Neuron (in vitro differentiated cells): ENCODE measurements at regions not wholly inside any gene's neighbourhood (a gene's known extent, or its start where the extent isn't known, plus 50 kb on each side); places are given as distances from the start of the nearest gene placed in this dataset.

ENCODE experiments used
- H2AFZ ChIP-seq: one replicate; pipeline ENCODE4 v1.6.1; 2013; ENCODE audit warnings: low read depth, mild to moderate bottlenecking, inconsistent platforms, low read length, moderate library complexity
- H3K27me3 ChIP-seq: one replicate; pipeline ENCODE4 v1.6.1; 2013; ENCODE audit warnings: low read length; ENCODE audit not compliant: insufficient read depth
- H3K36me3 ChIP-seq: one replicate; pipeline ENCODE4 v1.6.1; 2013; ENCODE audit warnings: low read length; ENCODE audit not compliant: insufficient read depth
- H3K4me1 ChIP-seq: one replicate; pipeline ENCODE4 v1.6.1; 2013; ENCODE audit warnings: low read length; ENCODE audit not compliant: insufficient read depth
- H3K4me3 ChIP-seq: 2 replicates; pipeline ENCODE4 v1.5.1; 2013; ENCODE audit warnings: mild to moderate bottlenecking, low read length, moderate library complexity
- H3K9me3 ChIP-seq: one replicate; pipeline ENCODE4 v1.6.1; 2013; ENCODE audit warnings: low read length

DNA sequence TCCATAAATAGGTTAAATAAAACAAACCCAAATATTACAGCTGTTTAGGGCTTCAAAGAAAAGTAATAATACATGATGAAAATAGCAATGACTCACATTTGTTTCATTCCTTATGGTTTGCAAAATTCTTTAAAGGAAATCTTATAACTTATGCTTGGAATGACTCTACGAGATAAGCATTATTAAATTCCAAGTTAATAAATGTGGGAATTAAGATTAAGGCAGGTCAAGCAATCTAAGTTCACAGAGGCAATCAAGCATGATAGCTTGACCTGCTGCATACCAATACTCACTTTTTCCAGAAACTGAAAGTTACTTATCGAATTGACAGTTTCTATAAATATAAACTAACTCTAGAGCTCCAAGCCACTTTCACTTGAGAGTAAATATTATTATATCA is 1002.9 kb upstream of the SEL1L start:
- Histone ChIP-seq H2AFZ (no peak overlapping the region), H3K36me3 (no peaks in the 10 kb centered on the region), H3K4me1 (no peaks in the 10 kb centered on the region), H3K27me3 (no peaks in the 10 kb centered on the region), H3K4me3 (no peak overlapping the region), H3K9me3 (no peaks in the 10 kb centered on the region)

DNA sequence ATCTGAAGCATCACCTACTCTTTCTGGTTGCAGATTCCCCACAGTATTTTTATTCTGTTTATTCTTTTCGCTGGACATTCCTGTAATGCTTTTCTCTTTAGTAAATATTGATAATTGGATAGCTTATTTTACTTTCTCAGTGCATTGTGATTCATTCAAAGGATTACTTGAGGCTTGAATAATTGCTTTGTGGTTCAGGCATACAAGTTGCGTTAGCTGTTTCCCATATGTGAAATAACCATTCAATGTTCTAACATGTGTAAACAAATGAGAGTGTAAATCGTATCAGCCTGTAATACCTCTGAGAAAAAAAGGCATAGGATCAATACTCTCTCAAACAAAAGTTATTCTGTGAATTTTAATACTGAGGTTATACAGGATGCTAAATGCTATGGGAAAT is 1004.2 kb upstream of the SEL1L start:
- Histone ChIP-seq H2AFZ (no peak overlapping the region), H3K36me3 (no peaks in the 10 kb centered on the region), H3K4me1 (no peaks in the 10 kb centered on the region), H3K4me3 (no peak overlapping the region), H3K27me3 (no peaks in the 10 kb centered on the region), H3K9me3 (no peaks in the 10 kb centered on the region)

- Histone ChIP-seq H3K4me1 (no peaks in the 10 kb centered on the region), H3K4me3 (no peak overlapping the region), H3K9me3 (no peaks in the 10 kb centered on the region), H3K36me3 (no peaks in the 10 kb centered on the region), H2AFZ (no peak overlapping the region), H3K27me3 (no peaks in the 10 kb centered on the region)
These were observed 1012.7 kb upstream of the SEL1L start for GRCh38 chr14:82546401-82546800.

GRCh38 chr14:82549306-82549990 is 1015.8 kb upstream of the SEL1L start:
- Histone ChIP-seq H3K4me1 (no peaks in the 10 kb centered on the region), H2AFZ (no peak overlapping the region), H3K27me3 (no peaks in the 10 kb centered on the region), H3K9me3 (no peaks in the 10 kb centered on the region), H3K36me3 (no peaks in the 10 kb centered on the region), H3K4me3 (no peak overlapping the region)

DNA sequence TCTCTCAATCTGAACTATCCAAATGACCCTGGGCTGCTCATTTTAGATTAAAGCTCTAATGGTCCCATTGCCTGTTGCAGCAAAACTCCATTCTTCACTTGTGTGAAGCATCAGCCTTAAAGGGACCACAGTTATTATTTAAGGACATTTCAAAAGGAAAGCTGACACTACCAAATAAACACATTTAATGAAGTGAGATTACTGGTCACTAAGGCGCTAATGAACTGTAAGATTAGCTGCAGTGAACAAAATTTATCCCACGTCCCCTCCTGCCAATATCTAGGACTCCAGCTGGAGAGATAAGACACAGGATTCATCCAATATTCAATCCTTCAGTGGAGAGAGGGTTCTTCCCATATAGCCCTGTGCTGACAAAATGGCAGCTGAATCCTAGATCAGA is 1029.2 kb upstream of the SEL1L start:
- Histone ChIP-seq H3K36me3 (no peaks in the 10 kb centered on the region), H2AFZ (no peak overlapping the region), H3K4me1 (no peaks in the 10 kb centered on the region), H3K4me3 (no peak overlapping the region), H3K9me3 (no peaks in the 10 kb centered on the region), H3K27me3 (no peaks in the 10 kb centered on the region)

- H3K4me3 ChIP-seq = no peak overlapping the region
- no peaks in the 10 kb centered on the region for H3K9me3 ChIP-seq
- no peaks in the 10 kb centered on the region for H3K4me1 ChIP-seq
These were observed 1032.2 kb upstream of the SEL1L start for GRCh38 chr14:82565825-82566224.

GRCh38 chr14:82587226-82587625 is 1053.6 kb upstream of the SEL1L start:
- no peaks in the 10 kb centered on the region for H3K9me3 ChIP-seq
- H3K27me3 ChIP-seq = no peaks in the 10 kb centered on the region
- H3K4me3 ChIP-seq = no peak overlapping the region

More at GRCh38 chr14:82565825-82566224, 1032.2 kb upstream of the SEL1L start:
- no peaks in the 10 kb centered on the region for H3K36me3 ChIP-seq
- no peaks in the 10 kb centered on the region for H3K27me3 ChIP-seq
- H2AFZ ChIP-seq = no peak overlapping the region

DNA sequence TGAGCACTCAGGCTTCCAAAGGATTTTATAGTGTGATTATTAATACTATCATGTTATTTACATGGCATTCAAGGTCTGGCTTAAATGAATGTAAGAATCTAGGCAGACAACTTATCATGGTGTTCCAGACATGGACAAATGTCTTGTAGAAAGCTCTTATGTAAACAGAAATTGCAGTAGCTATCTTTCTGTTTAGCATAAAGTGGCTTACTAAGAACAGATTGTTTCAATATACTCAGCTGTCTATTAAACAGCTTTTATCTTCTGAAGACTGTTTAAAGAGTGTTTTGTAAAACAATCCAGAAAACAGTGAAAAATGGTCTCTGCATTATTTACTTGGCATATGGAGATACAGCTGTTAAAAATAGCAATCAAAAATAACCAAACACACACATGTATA is 1061.8 kb upstream of the SEL1L start:
- Histone ChIP-seq H3K27me3 (no peaks in the 10 kb centered on the region), H2AFZ (no peak overlapping the region), H3K4me3 (no peak overlapping the region), H3K4me1 (no peaks in the 10 kb centered on the region), H3K36me3 (no peaks in the 10 kb centered on the region), H3K9me3 (no peaks in the 10 kb centered on the region)

More at GRCh38 chr14:82587226-82587625, 1053.6 kb upstream of the SEL1L start:
- H3K36me3 ChIP-seq = no peaks in the 10 kb centered on the region
- no peak overlapping the region for H2AFZ ChIP-seq
- H3K4me1 ChIP-seq = no peaks in the 10 kb centered on the region

DNA sequence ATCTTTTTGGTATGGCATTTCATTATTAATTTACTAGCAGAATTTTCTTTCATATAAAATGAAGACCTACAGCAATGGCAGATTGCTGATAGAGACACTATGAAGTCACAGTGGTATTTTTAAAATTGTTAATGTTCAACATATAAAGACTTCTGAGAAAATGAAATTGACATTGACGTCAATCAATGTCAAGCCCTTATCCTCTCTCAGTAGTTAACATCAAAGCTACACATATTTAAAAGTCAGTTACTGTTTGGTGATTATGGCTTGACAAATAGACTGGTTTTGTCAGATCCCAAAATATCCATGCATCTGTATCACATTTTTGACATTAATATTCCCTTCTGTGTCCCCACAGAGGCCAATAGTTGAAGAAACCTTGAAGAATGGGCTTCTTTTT is 1069.1 kb upstream of the SEL1L start:
- H3K27me3 ChIP-seq = no peaks in the 10 kb centered on the region
- H3K9me3 ChIP-seq = no peaks in the 10 kb centered on the region
- H3K36me3 ChIP-seq = no peaks in the 10 kb centered on the region
- no peak overlapping the region for H2AFZ ChIP-seq
- H3K4me1 ChIP-seq = no peaks in the 10 kb centered on the region
- no peak overlapping the region for H3K4me3 ChIP-seq

DNA sequence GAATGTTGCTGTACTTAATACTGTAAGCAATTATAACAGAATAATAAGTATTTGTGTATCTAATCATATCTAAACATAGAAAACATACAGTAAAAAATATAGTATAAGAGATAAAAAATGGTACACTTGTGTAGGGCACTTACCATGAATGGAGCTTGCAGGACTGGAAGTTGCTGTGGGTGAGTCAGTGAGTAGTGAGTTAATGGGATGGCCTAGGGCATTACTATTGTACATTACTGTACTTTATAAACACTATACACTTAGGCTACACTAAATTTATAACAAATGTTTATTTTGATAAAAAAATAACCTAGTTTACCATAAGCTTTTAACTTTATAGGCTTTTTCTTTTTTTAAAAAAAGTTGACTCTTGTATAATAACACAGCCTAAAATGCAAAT is 1071.2 kb upstream of the SEL1L start:
- no peak overlapping the region for H2AFZ ChIP-seq
- H3K4me1 ChIP-seq = no peaks in the 10 kb centered on the region
- H3K27me3 ChIP-seq = no peaks in the 10 kb centered on the region
- H3K4me3 ChIP-seq = no peak overlapping the region
- no peaks in the 10 kb centered on the region for H3K9me3 ChIP-seq
- H3K36me3 ChIP-seq = no peaks in the 10 kb centered on the region

DNA sequence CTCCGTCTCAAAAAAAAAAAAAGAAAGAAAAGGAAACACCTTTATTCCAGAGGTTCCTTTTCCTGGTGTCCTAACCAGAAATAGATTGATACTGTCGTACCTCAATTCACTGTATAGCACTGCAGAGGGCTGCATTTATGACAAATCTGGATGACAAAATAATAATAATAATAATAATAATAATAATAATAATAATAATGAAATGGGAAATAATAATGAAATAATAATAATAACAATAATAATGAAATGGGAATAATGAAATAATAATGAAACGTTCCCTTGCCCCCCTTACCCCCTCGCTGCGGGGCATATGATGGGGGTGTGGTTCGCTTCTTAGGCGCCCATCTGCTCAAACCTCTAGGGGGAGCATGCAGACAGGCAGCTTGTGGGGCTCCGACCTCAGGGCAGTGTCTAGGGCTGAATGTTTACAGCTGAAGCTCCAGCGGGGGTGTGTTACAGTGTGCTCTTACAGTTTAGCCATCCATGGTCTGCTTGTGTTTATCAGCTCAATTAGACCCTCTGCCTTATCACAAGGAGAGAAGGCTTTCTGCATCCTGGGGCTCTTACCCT is 1088.3 kb upstream of the SEL1L start:
- H3K9me3 ChIP-seq = no peaks in the 10 kb centered on the region
- H3K4me3 ChIP-seq = no peak overlapping the region
- no peaks in the 10 kb centered on the region for H3K36me3 ChIP-seq
- no peaks in the 10 kb centered on the region for H3K4me1 ChIP-seq
- H2AFZ ChIP-seq = no peak overlapping the region
- no peaks in the 10 kb centered on the region for H3K27me3 ChIP-seq

- Histone ChIP-seq H3K4me3 (no peak overlapping the region), H3K27me3 (no peaks in the 10 kb centered on the region), H2AFZ (no peak overlapping the region), H3K36me3 (no peaks in the 10 kb centered on the region), H3K9me3 (no peaks in the 10 kb centered on the region), H3K4me1 (no peaks in the 10 kb centered on the region)
These were observed 1092.8 kb upstream of the SEL1L start for GRCh38 chr14:82626156-82627066.

GRCh38 chr14:82635915-82636314 is 1102.3 kb upstream of the SEL1L start:
- Histone ChIP-seq H3K27me3 (no peaks in the 10 kb centered on the region), H3K4me1 (no peaks in the 10 kb centered on the region), H2AFZ (no peak overlapping the region), H3K36me3 (no peaks in the 10 kb centered on the region), H3K9me3 (no peaks in the 10 kb centered on the region), H3K4me3 (no peak overlapping the region)
